ENCODE measurements at regions not wholly inside any gene's neighbourhood (a gene's known extent, or its start where the extent isn't known, plus 50 kb on each side); places are given as distances from the start of the nearest gene placed in this dataset.

- H3K27me3 Mint-ChIP-seq, result peaks cover 33% of the 10 kb centered on the region
- ChIA-PET POLR2A (no interaction called here), CTCF (interaction anchor here (1.1 kb wide), 1 partner anchor 30 kb away, joined by 3 read pairs; no protein-coding TSS in a partner anchor)
- H3K4me1 Mint-ChIP-seq, result no peaks in the 10 kb centered on the region
- H3K9me3 Mint-ChIP-seq, result no peaks in the 10 kb centered on the region
- H3K36me3 Mint-ChIP-seq (ENCODE audit: low read depth), result no peaks in the 10 kb centered on the region
- DNase-seq, result no peak
- no peak overlapping the region for H3K27ac Mint-ChIP-seq
- H3K4me3 Mint-ChIP-seq, result no peak overlapping the region
Observed at GRCh38 chr10:120978589-120979252, 127.6 kb downstream of the WDR11 start.

GRCh38 chr10:120979435-120980278, 128.5 kb downstream of the WDR11 start:
- CTCF ChIA-PET, result interaction anchor here (1.1 kb wide), 1 partner anchor 31 kb away, joined by 3 read pairs; no protein-coding TSS in a partner anchor
- Mint-ChIP-seq H3K27ac (no peak overlapping the region), H3K4me1 (no peaks in the 10 kb centered on the region), H3K27me3 (peaks cover 33% of the 10 kb centered on the region), H3K9me3 (no peaks in the 10 kb centered on the region), H3K36me3 (ENCODE audit: low read depth) (no peaks in the 10 kb centered on the region), H3K4me3 (no peak overlapping the region)
- POLR2A ChIA-PET, result no interaction called here
- DNase-seq, result peak; percentile 18

- H3K36me3 Mint-ChIP-seq (ENCODE audit: low read depth), result no peaks in the 10 kb centered on the region
- CTCF ChIA-PET, result no interaction called here
- DNase-seq, result no peak
- H3K27me3 Mint-ChIP-seq, result peaks cover 33% of the 10 kb centered on the region
- H3K9me3 Mint-ChIP-seq, result no peaks in the 10 kb centered on the region
- H3K27ac Mint-ChIP-seq, result no peak overlapping the region
- H3K4me3 Mint-ChIP-seq, result no peak overlapping the region
- POLR2A ChIA-PET, result no interaction called here
- H3K4me1 Mint-ChIP-seq, result no peaks in the 10 kb centered on the region
Observed at GRCh38 chr10:120980279-120981255, 129.4 kb downstream of the WDR11 start.

GRCh38 chr10:120981601-120982391, 130.6 kb downstream of the WDR11 start:
- ChIA-PET CTCF (interaction anchor here (1.6 kb wide), 1 partner anchor 33 kb away, joined by 3 read pairs; no protein-coding TSS in a partner anchor), POLR2A (no interaction called here)
- H3K27ac Mint-ChIP-seq, result no peak overlapping the region
- H3K36me3 Mint-ChIP-seq (ENCODE audit: low read depth), result no peaks in the 10 kb centered on the region
- H3K27me3 Mint-ChIP-seq, result peaks cover 29% of the 10 kb centered on the region
- peaks cover 1% of the 10 kb centered on the region for H3K9me3 Mint-ChIP-seq
- no peak for DNase-seq
- H3K4me3 Mint-ChIP-seq, result no peak overlapping the region
- peaks cover 2% of the 10 kb centered on the region for H3K4me1 Mint-ChIP-seq

- DNase-seq, result no peak
- Mint-ChIP-seq H3K27ac (no peak overlapping the region), H3K36me3 (ENCODE audit: low read depth) (no peaks in the 10 kb centered on the region), H3K27me3 (peaks cover 29% of the 10 kb centered on the region), H3K9me3 (peaks cover 6% of the 10 kb centered on the region), H3K4me1 (peaks cover 9% of the 10 kb centered on the region), H3K4me3 (no peak overlapping the region)
- POLR2A ChIA-PET, result no interaction called here
- CTCF ChIA-PET, result interaction anchor here (1.6 kb wide), 1 partner anchor 34 kb away, joined by 3 read pairs; no protein-coding TSS in a partner anchor
Observed at GRCh38 chr10:120982507-120982906, 131.3 kb downstream of the WDR11 start.

GRCh38 chr10:120983721-120984120, 132.6 kb downstream of the WDR11 start:
- no peak for DNase-seq
- Mint-ChIP-seq H3K36me3 (ENCODE audit: low read depth) (no peaks in the 10 kb centered on the region), H3K9me3 (peaks cover 12% of the 10 kb centered on the region), H3K27ac (no peak overlapping the region), H3K4me3 (no peak overlapping the region), H3K4me1 (peaks cover 9% of the 10 kb centered on the region), H3K27me3 (peaks cover 19% of the 10 kb centered on the region)
- ChIA-PET CTCF (interaction anchor here (1.6 kb wide), 1 partner anchor 35 kb away, joined by 3 read pairs; no protein-coding TSS in a partner anchor), POLR2A (no interaction called here)

GRCh38 chr10:120984221-120984620, 133.1 kb downstream of the WDR11 start:
- H3K27me3 Mint-ChIP-seq, result peaks cover 14% of the 10 kb centered on the region
- H3K36me3 Mint-ChIP-seq (ENCODE audit: low read depth), result no peaks in the 10 kb centered on the region
- DNase-seq, result no peak
- no peak overlapping the region for H3K4me3 Mint-ChIP-seq
- peaks cover 9% of the 10 kb centered on the region for H3K4me1 Mint-ChIP-seq
- no peak overlapping the region for H3K27ac Mint-ChIP-seq
- H3K9me3 Mint-ChIP-seq, result peaks cover 15% of the 10 kb centered on the region
- ChIA-PET POLR2A (no interaction called here), CTCF (no interaction called here)

- CTCF ChIA-PET, result no interaction called here
- no peak for DNase-seq
- peaks cover 1% of the 10 kb centered on the region for H3K27me3 Mint-ChIP-seq
- no peak overlapping the region for H3K4me3 Mint-ChIP-seq
- H3K27ac Mint-ChIP-seq, result no peak overlapping the region
- POLR2A ChIA-PET, result no interaction called here
- peaks cover 9% of the 10 kb centered on the region for H3K4me1 Mint-ChIP-seq
- H3K9me3 Mint-ChIP-seq, result peaks cover 16% of the 10 kb centered on the region
- H3K36me3 Mint-ChIP-seq (ENCODE audit: low read depth), result no peaks in the 10 kb centered on the region
Observed at GRCh38 chr10:120987359-120987758, 136.2 kb downstream of the WDR11 start.

- no peaks in the 10 kb centered on the region for H3K27me3 Mint-ChIP-seq
- CTCF ChIA-PET, result no interaction called here
- no peak overlapping the region for H3K4me3 Mint-ChIP-seq
- H3K4me1 Mint-ChIP-seq, result peaks cover 9% of the 10 kb centered on the region
- POLR2A ChIA-PET, result no interaction called here
- peaks cover 16% of the 10 kb centered on the region for H3K9me3 Mint-ChIP-seq
- H3K36me3 Mint-ChIP-seq (ENCODE audit: low read depth), result no peaks in the 10 kb centered on the region
- no peak for DNase-seq
- H3K27ac Mint-ChIP-seq, result no peak overlapping the region
Observed at GRCh38 chr10:120988751-120989150, 137.6 kb downstream of the WDR11 start.

GRCh38 chr10:120989279-120989678, 138.1 kb downstream of the WDR11 start:
- Mint-ChIP-seq H3K36me3 (ENCODE audit: low read depth) (no peaks in the 10 kb centered on the region), H3K4me1 (peaks cover 9% of the 10 kb centered on the region), H3K9me3 (peaks cover 16% of the 10 kb centered on the region), H3K4me3 (no peak overlapping the region), H3K27ac (no peak overlapping the region), H3K27me3 (no peaks in the 10 kb centered on the region)
- POLR2A ChIA-PET, result no interaction called here
- DNase-seq, result no peak
- CTCF ChIA-PET, result no interaction called here

- Mint-ChIP-seq H3K9me3 (peaks cover 16% of the 10 kb centered on the region), H3K4me1 (peaks cover 9% of the 10 kb centered on the region), H3K4me3 (no peak overlapping the region), H3K27me3 (no peaks in the 10 kb centered on the region), H3K36me3 (ENCODE audit: low read depth) (no peaks in the 10 kb centered on the region), H3K27ac (no peak overlapping the region)
- ChIA-PET CTCF (no interaction called here), POLR2A (no interaction called here)
- no peak for DNase-seq
Observed at GRCh38 chr10:120989996-120990598, 138.9 kb downstream of the WDR11 start.

- POLR2A ChIA-PET, result no interaction called here
- H3K9me3 Mint-ChIP-seq, result peaks cover 16% of the 10 kb centered on the region
Observed at GRCh38 chr10:120990831-120991230, 139.7 kb downstream of the WDR11 start.

More at GRCh38 chr10:120990831-120991230, 139.7 kb downstream of the WDR11 start:
- H3K4me1 Mint-ChIP-seq, result peaks cover 9% of the 10 kb centered on the region
- no peaks in the 10 kb centered on the region for H3K36me3 Mint-ChIP-seq (ENCODE audit: low read depth)
- CTCF ChIA-PET, result no interaction called here
- H3K27me3 Mint-ChIP-seq, result no peaks in the 10 kb centered on the region
- no peak for DNase-seq
- no peak overlapping the region for H3K4me3 Mint-ChIP-seq
- H3K27ac Mint-ChIP-seq, result no peak overlapping the region

Measured in activated CD4-positive, alpha-beta memory T cell treated with anti-CD3 and anti-CD28 coated beads, Interleukin-2, amount 10 ng/mL, durations not matched to agents 7 days and 5 days (primary cell).